Activated CD8-positive, alpha-beta T cell treated with anti-CD3 and anti-CD28 coated beads for 36 hours (primary cell): ENCODE measurements at regions not wholly inside any gene's neighbourhood (a gene's known extent, or its start where the extent isn't known, plus 50 kb on each side); places are given as distances from the start of the nearest gene placed in this dataset.

ENCODE experiments used
- ATAC-seq: fragments of 200-7000 bp; cut with Tn5 transposase; one replicate; pipeline ENCODE4 v1.10.0; 2021; ENCODE audit warnings: mild to moderate bottlenecking, moderate library complexity
- CTCF ChIA-PET: fragments of 350-600 bp; sonication (Branson Sonifier 250); formaldehyde crosslinking; loops from one replicate; lab custom pipeline; 2021; ENCODE audit warnings: antibody characterized with exemption; lab: Charles Lee
- POLR2A ChIA-PET: fragments of 350-600 bp; sonication (Branson Sonifier 250); formaldehyde crosslinking; loops from one replicate; lab custom pipeline; 2021; ENCODE audit warnings: antibody characterized with exemption; lab: Charles Lee
- DNase-seq: peaks from one replicate; pipeline ENCODE4 v3.0.0-alpha.2; 2020
- H3K27ac Mint-ChIP-seq: one replicate; pipeline ENCODE4 v1.8.0; 2021; ENCODE audit warnings: mild to moderate bottlenecking, mixed read lengths
- H3K27me3 Mint-ChIP-seq: one replicate; pipeline ENCODE4 v1.8.0; 2021; ENCODE audit warnings: mixed read lengths
- H3K36me3 Mint-ChIP-seq: one replicate; pipeline ENCODE4 v1.8.0; 2021; ENCODE audit warnings: low read depth, mixed read lengths
- H3K4me1 Mint-ChIP-seq: one replicate; pipeline ENCODE4 v1.8.0; 2021; ENCODE audit warnings: low read depth, mixed read lengths
- H3K4me3 Mint-ChIP-seq: one replicate; pipeline ENCODE4 v1.8.0; 2021; ENCODE audit warnings: mild to moderate bottlenecking, moderate library complexity, mixed read lengths
- H3K9me3 Mint-ChIP-seq: one replicate; pipeline ENCODE4 v1.8.0; 2021; ENCODE audit warnings: mixed read lengths
- intact Hi-C: fragments of 100-400 bp; cut with micrococcal nuclease; formaldehyde crosslinking; loops from one replicate; pipeline ENCODE4 v1.10.0; 2022
- TF ChIP-seq, protein P1 (sequence below): fragments of 200-600 bp; IDR thresholded peaks from one replicate; pipeline ENCODE4 v1.8.0; 2022; ENCODE audit warnings: antibody characterized with exemption, mild to moderate bottlenecking

DNA sequence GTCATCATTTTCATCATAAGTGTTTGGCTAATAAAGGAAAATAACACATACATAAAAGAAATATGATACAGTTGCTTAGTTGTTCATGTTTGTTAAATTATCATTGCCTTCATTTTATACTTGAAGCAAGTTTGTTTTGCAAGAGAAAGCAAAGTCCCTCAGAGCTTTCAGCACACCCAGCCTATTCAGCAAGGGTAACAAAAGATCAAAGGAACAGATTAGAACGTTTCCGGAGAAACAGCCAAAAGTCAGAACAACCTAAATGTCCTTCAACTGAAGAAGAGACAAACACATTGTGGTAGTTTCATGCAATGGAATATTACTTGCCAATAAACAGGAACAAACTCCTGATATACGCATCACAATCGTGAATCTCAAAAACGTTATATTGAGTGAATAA lies 380.7 kb downstream of the MZT1 start:
- TF ChIP-seq, protein P1, sequence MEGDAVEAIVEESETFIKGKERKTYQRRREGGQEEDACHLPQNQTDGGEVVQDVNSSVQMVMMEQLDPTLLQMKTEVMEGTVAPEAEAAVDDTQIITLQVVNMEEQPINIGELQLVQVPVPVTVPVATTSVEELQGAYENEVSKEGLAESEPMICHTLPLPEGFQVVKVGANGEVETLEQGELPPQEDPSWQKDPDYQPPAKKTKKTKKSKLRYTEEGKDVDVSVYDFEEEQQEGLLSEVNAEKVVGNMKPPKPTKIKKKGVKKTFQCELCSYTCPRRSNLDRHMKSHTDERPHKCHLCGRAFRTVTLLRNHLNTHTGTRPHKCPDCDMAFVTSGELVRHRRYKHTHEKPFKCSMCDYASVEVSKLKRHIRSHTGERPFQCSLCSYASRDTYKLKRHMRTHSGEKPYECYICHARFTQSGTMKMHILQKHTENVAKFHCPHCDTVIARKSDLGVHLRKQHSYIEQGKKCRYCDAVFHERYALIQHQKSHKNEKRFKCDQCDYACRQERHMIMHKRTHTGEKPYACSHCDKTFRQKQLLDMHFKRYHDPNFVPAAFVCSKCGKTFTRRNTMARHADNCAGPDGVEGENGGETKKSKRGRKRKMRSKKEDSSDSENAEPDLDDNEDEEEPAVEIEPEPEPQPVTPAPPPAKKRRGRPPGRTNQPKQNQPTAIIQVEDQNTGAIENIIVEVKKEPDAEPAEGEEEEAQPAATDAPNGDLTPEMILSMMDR = no peak
- Mint-ChIP-seq H3K27ac (no peak overlapping the region), H3K4me3 (no peak overlapping the region), H3K27me3 (no peaks in the 10 kb centered on the region), H3K9me3 (peaks cover 2% of the 10 kb centered on the region), H3K4me1 (no peaks in the 10 kb centered on the region), H3K36me3 (no peaks in the 10 kb centered on the region)
- POLR2A ChIA-PET = no interaction called here
- ATAC-seq (no peak), DNase-seq (no peak)
- intact Hi-C loops = no loop called here
- CTCF ChIA-PET = no interaction called here

DNA sequence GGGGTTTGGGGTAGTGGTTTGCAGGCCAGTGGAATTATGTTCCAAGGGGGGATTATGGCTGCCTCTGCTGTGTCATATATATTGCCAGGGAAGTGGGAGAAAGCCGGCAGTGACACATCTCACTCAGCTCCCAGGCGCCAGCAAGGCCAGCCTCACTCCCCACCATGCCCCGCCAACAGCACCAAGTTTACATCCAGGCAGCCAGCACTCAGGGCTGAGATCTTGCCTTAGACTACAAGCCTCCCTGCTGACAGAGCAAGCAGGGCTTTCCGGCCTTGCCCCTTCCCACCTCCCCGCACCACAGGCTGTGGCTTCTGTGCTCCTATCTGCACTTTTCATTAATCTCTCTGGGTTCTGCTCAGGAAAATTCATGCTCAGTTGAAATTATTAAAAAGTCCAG lies 385.1 kb downstream of the MZT1 start:
- intact Hi-C loops = no loop called here
- Mint-ChIP-seq H3K4me1 (no peaks in the 10 kb centered on the region), H3K4me3 (no peak overlapping the region), H3K9me3 (peaks cover 2% of the 10 kb centered on the region), H3K36me3 (no peaks in the 10 kb centered on the region), H3K27ac (no peak overlapping the region), H3K27me3 (no peaks in the 10 kb centered on the region)
- TF ChIP-seq, protein P1 = no peak
- ChIA-PET CTCF (no interaction called here), POLR2A (no interaction called here)
- DNase-seq = no peak
- no peak for ATAC-seq

DNA sequence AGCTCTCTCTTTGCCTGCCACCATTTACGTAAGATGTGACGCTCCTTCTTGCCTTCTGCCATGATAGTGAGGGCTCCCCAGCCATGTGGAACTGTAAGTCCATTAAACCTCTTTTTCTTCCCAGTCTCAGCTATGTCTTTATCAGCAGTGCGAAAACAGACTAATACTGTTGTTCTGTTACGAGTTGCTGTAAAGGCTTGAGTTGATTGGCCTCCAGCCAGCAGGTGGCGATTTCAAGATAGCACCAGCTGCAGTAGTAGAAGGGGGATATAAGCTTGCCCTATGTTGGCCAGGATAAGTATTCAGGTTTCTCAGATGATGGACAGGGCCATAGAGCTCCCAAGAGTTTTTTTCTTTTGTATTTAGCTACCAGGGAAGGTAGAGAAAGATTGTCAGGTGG lies 385.5 kb downstream of the MZT1 start:
- Mint-ChIP-seq H3K27ac (no peak overlapping the region), H3K36me3 (no peaks in the 10 kb centered on the region), H3K4me1 (no peaks in the 10 kb centered on the region), H3K4me3 (no peak overlapping the region), H3K9me3 (peaks cover 2% of the 10 kb centered on the region), H3K27me3 (no peaks in the 10 kb centered on the region)
- ATAC-seq (no peak), DNase-seq (no peak)
- TF ChIP-seq, protein P1 = no peak
- intact Hi-C loops = no loop called here
- POLR2A ChIA-PET = no interaction called here
- CTCF ChIA-PET = no interaction called here

DNA sequence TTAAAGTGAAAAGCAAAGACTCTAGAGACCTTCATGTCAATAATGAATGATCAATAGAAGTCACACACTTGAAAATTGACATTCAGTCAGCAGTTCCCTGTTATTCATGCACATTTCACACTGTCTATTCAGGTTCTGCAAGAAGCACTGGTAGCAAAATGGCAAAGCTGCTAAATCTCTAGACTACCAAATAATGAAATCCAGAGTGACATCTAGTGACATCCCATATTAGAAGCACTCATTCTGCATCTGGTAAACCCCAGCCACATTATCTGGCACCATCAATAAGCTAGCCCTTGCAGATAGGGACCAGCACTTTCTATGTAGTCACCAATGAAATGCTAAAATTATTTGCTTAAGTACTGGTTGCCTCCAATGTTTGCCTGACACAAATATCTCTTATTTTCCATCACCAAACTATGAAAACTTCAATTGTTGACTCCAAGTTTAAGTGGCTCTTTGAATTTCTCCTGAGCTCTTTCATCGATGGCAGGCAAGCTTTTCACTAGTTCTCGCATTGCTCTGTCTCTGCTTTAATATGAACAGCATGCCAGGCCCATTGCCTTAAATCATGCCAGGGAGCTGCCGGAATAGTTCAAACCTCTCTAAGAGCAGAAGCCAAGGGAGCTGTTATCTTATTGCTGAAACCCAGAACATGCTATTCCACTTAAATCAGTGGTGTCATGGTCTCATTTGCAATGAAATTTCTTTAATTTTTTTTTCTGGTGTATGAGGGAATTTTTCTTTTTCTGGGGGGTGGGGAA lies 409.9 kb downstream of the MZT1 start:
- TF ChIP-seq, protein P1 = no peak
- CTCF ChIA-PET = no interaction called here
- Mint-ChIP-seq H3K27ac (no peak overlapping the region), H3K4me3 (no peak overlapping the region), H3K36me3 (no peaks in the 10 kb centered on the region), H3K4me1 (no peaks in the 10 kb centered on the region), H3K9me3 (no peaks in the 10 kb centered on the region), H3K27me3 (no peaks in the 10 kb centered on the region)
- intact Hi-C loops = no loop called here
- POLR2A ChIA-PET = no interaction called here
- ATAC-seq (no peak), DNase-seq (no peak)

DNA sequence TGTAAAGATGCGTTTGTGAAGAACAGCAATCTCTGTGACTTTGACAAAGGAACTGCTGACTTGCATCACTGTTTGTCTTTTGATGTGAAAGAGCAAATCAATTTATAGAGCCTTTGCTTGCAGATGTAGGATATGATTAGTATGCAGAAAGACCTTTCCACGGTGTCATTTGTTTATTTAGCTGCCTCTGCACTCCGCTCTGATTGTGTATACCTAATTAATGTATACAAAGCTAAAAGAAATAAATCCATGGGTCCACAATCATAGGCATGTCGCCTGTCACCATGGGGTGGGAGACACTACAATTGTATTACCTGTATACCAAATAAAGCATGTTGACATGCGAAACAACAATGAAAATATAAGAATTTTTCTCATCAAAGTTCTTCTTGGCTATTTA lies 410.7 kb downstream of the MZT1 start:
- TF ChIP-seq, protein P1 = no peak
- DNase-seq (no peak), ATAC-seq (no peak)
- Mint-ChIP-seq H3K4me3 (no peak overlapping the region), H3K27ac (no peak overlapping the region), H3K36me3 (no peaks in the 10 kb centered on the region), H3K9me3 (no peaks in the 10 kb centered on the region), H3K27me3 (no peaks in the 10 kb centered on the region), H3K4me1 (no peaks in the 10 kb centered on the region)
- ChIA-PET POLR2A (no interaction called here), CTCF (no interaction called here)
- intact Hi-C loops = no loop called here
